GM21528 (cell line): ENCODE measurements at regions not wholly inside any gene's neighbourhood (a gene's known extent, or its start where the extent isn't known, plus 50 kb on each side); places are given as distances from the start of the nearest gene placed in this dataset.
A peak's percentile ranks its signal among the peaks of the same experiment; 100 is the strongest.

Source experiments
- ATAC-seq: cut with Tn5 transposase; IDR thresholded peaks from one replicate; pipeline ENCODE4 v1.9.1; 2021; ENCODE audit warnings: mild to moderate bottlenecking, moderate library complexity; ENCODE audit not compliant: unreplicated experiment, low FRiP score

- no peak for ATAC-seq
Observed at GRCh38 chr13:76538004-76538403, 348.2 kb downstream of the KCTD12 start.

GRCh38 chr13:76533251-76533650 lies 353.0 kb downstream of the KCTD12 start:
- ATAC-seq, result no peak

GRCh38 chr13:76527041-76527440 lies 359.2 kb downstream of the KCTD12 start:
- ATAC-seq, result no peak

GRCh38 chr13:76523740-76524340 lies 362.4 kb downstream of the KCTD12 start:
- ATAC-seq, result no peak

- ATAC-seq, result no peak
Observed at GRCh38 chr13:76522083-76522755, 364.0 kb downstream of the KCTD12 start.

GRCh38 chr13:76519685-76520084 lies 366.5 kb downstream of the KCTD12 start:
- no peak for ATAC-seq

GRCh38 chr13:76516586-76516985 lies 369.6 kb downstream of the KCTD12 start:
- no peak for ATAC-seq

- ATAC-seq, result no peak
Observed at GRCh38 chr13:76516013-76516412, 370.2 kb downstream of the KCTD12 start.

- no peak for ATAC-seq
Observed at GRCh38 chr13:76512721-76513145, 373.5 kb downstream of the KCTD12 start.

GRCh38 chr13:76505437-76505836 lies 380.8 kb downstream of the KCTD12 start:
- ATAC-seq, result no peak

- ATAC-seq, result no peak
Observed at GRCh38 chr13:76503766-76504165, 382.4 kb downstream of the KCTD12 start.

GRCh38 chr13:76503291-76503690 lies 382.9 kb downstream of the KCTD12 start:
- no peak for ATAC-seq

GRCh38 chr13:76500894-76501293 lies 385.3 kb downstream of the KCTD12 start:
- ATAC-seq, result no peak

GRCh38 chr13:76499891-76500290 lies 386.3 kb downstream of the KCTD12 start:
- ATAC-seq, result no peak

- no peak for ATAC-seq
Observed at GRCh38 chr13:76489274-76489673, 396.9 kb downstream of the KCTD12 start.

- ATAC-seq, result no peak
Observed at GRCh38 chr13:76481738-76482137, 404.5 kb downstream of the KCTD12 start.

GRCh38 chr13:76474966-76475365 lies 411.2 kb downstream of the KCTD12 start:
- no peak for ATAC-seq

- ATAC-seq, result no peak
Observed at GRCh38 chr13:76474356-76474755, 411.8 kb downstream of the KCTD12 start.

GRCh38 chr13:76473552-76474134 lies 412.6 kb downstream of the KCTD12 start:
- ATAC-seq, result peak; percentile 99

GRCh38 chr13:76472916-76473315 lies 413.3 kb downstream of the KCTD12 start:
- ATAC-seq, result no peak

- no peak for ATAC-seq
Observed at GRCh38 chr13:76471486-76471885, 414.7 kb downstream of the KCTD12 start.

- ATAC-seq, result no peak
Observed at GRCh38 chr13:76470991-76471390, 415.2 kb downstream of the KCTD12 start.
